ENCODE measurements at regions not wholly inside any gene's neighbourhood (a gene's known extent, or its start where the extent isn't known, plus 50 kb on each side); places are given as distances from the start of the nearest gene placed in this dataset.

GRCh38 chr16:18069683-18070082, 266.9 kb downstream of the NPIPA8 start:
- TF ChIP-seq CTCF (IDR thresholded peaks at IDR 0.05) (no peak), POLR2A (IDR thresholded peaks at IDR 0.05) (no peak)

Measured in breast epithelium (tissue), 3 donors.